ENCODE measurements at regions not wholly inside any gene's neighbourhood (a gene's known extent, or its start where the extent isn't known, plus 50 kb on each side); places are given as distances from the start of the nearest gene placed in this dataset.

- no peaks in the 10 kb centered on the region for H3K9me2 ChIP-seq (ENCODE audit: insufficient read depth)
- DNase-seq (ENCODE audit: low spot score) = no peak
- no peaks in the 10 kb centered on the region for H3K27me3 ChIP-seq (ENCODE audit: insufficient read depth)
- H3K79me2 ChIP-seq (replicated peaks; ENCODE audit: insufficient read depth) = 0 out of 2 replicates have a peak, but pooled peaks cover 3% of the 10 kb centered on the region
- no peak overlapping the region for H3K4me2 ChIP-seq
- H3F3A ChIP-seq (replicated peaks; ENCODE audit: low read depth) = no peaks in the 10 kb centered on the region
- Mint-ChIP-seq H3K4me1 (peaks cover 4% of the 10 kb centered on the region; the same call in 2 of the 3 replicates), H3K9me3 (peaks cover 7% of the 10 kb centered on the region), H3K36me3 (ENCODE audit: low read depth) (peaks cover 34% of the 10 kb centered on the region), H3K4me3 (no peak overlapping the region), H3K27me3 (ENCODE audit: insufficient read depth, low read depth, poor library complexity) (peaks cover 1% of the 10 kb centered on the region), H3K27ac (no peak overlapping the region)
- TF ChIP-seq CTCF (conservative IDR thresholded peaks at IDR 0.05; ENCODE audit: low read depth in 2 of 2) (no peak), EZH2phosphoT487 (IDR thresholded peaks at IDR 0.05; ENCODE audit: unreplicated experiment) (no peak), JUNB (IDR thresholded peaks at IDR 0.05; ENCODE audit: unreplicated experiment) (no peak), ETS1 (IDR thresholded peaks at IDR 0.05) (no peak), ZNF114 (CRISPR knock-in tag; IDR thresholded peaks at IDR 0.05) (no peak), ZNF462 (CRISPR knock-in tag; IDR thresholded peaks at IDR 0.05) (no peak), NANOG (IDR thresholded peaks at IDR 0.05; ENCODE audit: borderline replicate concordance) (no peak), STAT1 (IDR thresholded peaks at IDR 0.05; ENCODE audit: unreplicated experiment) (no peak), POLR2AphosphoS5 (IDR thresholded peaks at IDR 0.05; ENCODE audit: low read depth) (no peak; the same call in 1 of the 2 replicates), REST (IDR thresholded peaks at IDR 0.05; ENCODE audit: unreplicated experiment) (no peak), EZH2 (IDR thresholded peaks at IDR 0.05; ENCODE audit: low read depth, unreplicated experiment) (no peak), CREB1 (CRISPR knock-in tag; IDR thresholded peaks at IDR 0.05; ENCODE audit: low read depth) (no peak), ZNF331 (CRISPR knock-in tag; IDR thresholded peaks at IDR 0.05; ENCODE audit: low read depth) (no peak)
- peaks cover 12% of the 10 kb centered on the region for H3K36me3 ChIP-seq (ENCODE audit: insufficient read depth)
- no peaks in the 10 kb centered on the region for H3K4me1 ChIP-seq (ENCODE audit: insufficient read depth)
- no peak overlapping the region for H3K27ac ChIP-seq (ENCODE audit: low read depth)
- H2AFZ ChIP-seq = no peak overlapping the region
- H4K20me1 ChIP-seq (replicated peaks; ENCODE audit: insufficient read depth) = peaks cover 10% of the 10 kb centered on the region
- H3K4me3 ChIP-seq = no peak overlapping the region
- ATAC-seq = no peak
Measured at GRCh38 chr5:27482663-27483062, 444.3 kb upstream of the CDH9 start.

Data from GM23338 (cell line).